ENCODE measurements at regions not wholly inside any gene's neighbourhood (a gene's known extent, or its start where the extent isn't known, plus 50 kb on each side); places are given as distances from the start of the nearest gene placed in this dataset.

DNA sequence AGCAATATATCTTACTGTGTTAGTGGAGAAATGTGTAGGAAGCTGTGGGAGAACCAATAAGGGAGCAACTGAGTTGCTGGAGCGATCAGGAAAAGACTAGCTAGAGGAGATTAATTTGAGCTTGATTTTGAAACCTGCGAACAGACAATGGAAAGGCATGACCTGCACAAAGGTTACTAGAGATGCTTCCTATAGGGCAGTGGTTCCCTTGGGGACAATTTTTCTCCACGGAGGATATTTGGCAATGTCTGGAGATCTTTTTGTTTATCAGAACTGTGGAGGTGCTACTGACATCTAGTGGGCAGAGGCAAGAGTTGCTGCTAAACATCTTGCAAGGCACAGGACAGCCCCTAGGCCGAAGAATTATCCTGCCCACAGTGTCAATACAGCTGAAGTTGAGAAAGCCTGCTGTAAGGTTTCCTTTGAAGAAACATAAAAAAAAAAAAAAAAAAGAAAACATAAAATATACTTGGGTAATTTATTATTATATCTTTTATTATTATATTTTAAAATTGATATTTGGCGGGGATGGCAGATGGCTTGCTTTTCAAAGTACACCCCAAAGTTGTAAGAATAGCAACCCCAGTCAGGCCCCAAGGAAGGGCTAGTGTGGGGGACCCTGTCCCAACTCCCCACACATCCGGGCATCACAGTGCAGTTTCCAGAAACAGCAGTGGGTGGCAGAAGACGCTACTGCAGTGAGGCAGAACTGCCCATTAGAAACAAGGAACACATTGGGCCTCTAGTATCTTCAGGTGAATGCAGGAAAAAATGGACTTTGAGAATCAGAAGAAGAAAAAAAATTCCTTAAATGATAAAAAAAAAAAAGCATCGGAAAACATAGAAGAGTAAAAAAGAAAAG lies 481.6 kb downstream of the SH2D4B start:
- H3K79me2 ChIP-seq (ENCODE audit: insufficient read depth, low read length): no peaks in the 10 kb centered on the region
- no peak overlapping the region for H3K27ac ChIP-seq (ENCODE audit: low read depth, low read length, poor library complexity, severe bottlenecking)
- H3F3A ChIP-seq (ENCODE audit: insufficient read depth, low read length): no peaks in the 10 kb centered on the region
- no peak for TF ChIP-seq EZH2 (IDR thresholded peaks at IDR 0.05; ENCODE audit: borderline replicate concordance, low read length)
- TF ChIP-seq, protein P1, sequence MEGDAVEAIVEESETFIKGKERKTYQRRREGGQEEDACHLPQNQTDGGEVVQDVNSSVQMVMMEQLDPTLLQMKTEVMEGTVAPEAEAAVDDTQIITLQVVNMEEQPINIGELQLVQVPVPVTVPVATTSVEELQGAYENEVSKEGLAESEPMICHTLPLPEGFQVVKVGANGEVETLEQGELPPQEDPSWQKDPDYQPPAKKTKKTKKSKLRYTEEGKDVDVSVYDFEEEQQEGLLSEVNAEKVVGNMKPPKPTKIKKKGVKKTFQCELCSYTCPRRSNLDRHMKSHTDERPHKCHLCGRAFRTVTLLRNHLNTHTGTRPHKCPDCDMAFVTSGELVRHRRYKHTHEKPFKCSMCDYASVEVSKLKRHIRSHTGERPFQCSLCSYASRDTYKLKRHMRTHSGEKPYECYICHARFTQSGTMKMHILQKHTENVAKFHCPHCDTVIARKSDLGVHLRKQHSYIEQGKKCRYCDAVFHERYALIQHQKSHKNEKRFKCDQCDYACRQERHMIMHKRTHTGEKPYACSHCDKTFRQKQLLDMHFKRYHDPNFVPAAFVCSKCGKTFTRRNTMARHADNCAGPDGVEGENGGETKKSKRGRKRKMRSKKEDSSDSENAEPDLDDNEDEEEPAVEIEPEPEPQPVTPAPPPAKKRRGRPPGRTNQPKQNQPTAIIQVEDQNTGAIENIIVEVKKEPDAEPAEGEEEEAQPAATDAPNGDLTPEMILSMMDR (IDR thresholded peaks at IDR 0.05; ENCODE audit: low read length): peak; percentile 66
- no peaks in the 10 kb centered on the region for H3K9me3 ChIP-seq (ENCODE audit: low read length)
- no peaks in the 10 kb centered on the region for H4K20me1 ChIP-seq (ENCODE audit: insufficient read depth, low read length)
- H3K9ac ChIP-seq (ENCODE audit: low read length): no peak overlapping the region
- no peak overlapping the region for H3K4me2 ChIP-seq (ENCODE audit: low read length)
- H3K36me3 ChIP-seq (ENCODE audit: insufficient read depth, low read length): no peaks in the 10 kb centered on the region
- H3K4me1 ChIP-seq (ENCODE audit: insufficient read depth, low read length, severe bottlenecking): no peaks in the 10 kb centered on the region
- H3K4me3 ChIP-seq (ENCODE audit: low read depth, low read length, poor library complexity, severe bottlenecking): no peak overlapping the region
- H2AFZ ChIP-seq (ENCODE audit: low read length): no peak overlapping the region
- no peaks in the 10 kb centered on the region for H3K27me3 ChIP-seq (ENCODE audit: insufficient read depth, low read length)
- no peaks in the 10 kb centered on the region for H3K9me2 ChIP-seq (ENCODE audit: low read depth, low read length)

DNA sequence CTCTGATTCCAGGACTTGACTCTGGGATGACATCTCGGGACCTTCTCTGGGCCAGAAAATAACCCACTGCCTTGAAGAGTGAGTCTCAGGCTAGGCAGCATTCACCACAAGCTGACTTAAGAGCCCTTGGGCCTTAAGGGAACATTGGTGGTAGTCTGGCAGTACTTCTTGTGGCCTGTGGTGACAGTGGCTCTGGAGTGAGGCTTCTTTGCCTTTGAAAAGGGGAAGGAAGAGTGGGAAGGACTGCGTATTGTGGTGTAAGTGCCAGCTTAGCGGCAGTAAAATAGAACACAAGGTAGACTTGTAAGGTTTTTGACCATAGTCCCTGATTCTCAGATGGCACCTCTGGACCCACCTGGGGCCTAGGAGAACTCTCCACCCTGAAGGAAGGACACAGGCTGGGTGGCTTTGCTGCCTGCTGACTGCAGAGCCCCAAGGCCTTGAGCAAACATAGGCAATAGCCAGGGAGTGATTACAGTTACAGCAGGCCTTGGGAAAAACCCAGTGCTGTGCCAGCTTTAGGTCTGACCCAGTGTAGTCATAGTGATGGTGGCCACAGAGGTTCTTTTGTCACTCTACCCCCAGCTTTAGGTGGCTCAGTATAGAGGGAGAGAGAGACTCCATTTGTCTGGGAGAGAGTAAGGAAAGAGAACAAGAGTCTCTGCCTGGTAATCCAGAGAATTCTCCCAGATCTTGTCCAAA lies 483.9 kb downstream of the SH2D4B start:
- no peak overlapping the region for H2AFZ ChIP-seq (ENCODE audit: low read length)
- no peaks in the 10 kb centered on the region for H3K79me2 ChIP-seq (ENCODE audit: insufficient read depth, low read length)
- H3K36me3 ChIP-seq (ENCODE audit: insufficient read depth, low read length): no peaks in the 10 kb centered on the region
- H3K9ac ChIP-seq (ENCODE audit: low read length): no peak overlapping the region
- H3K27me3 ChIP-seq (ENCODE audit: insufficient read depth, low read length): no peaks in the 10 kb centered on the region
- H3K4me2 ChIP-seq (ENCODE audit: low read length): no peak overlapping the region
- no peaks in the 10 kb centered on the region for H3F3A ChIP-seq (ENCODE audit: insufficient read depth, low read length)
- no peak overlapping the region for H3K27ac ChIP-seq (ENCODE audit: low read depth, low read length, poor library complexity, severe bottlenecking)
- H3K9me2 ChIP-seq (ENCODE audit: low read depth, low read length): no peaks in the 10 kb centered on the region
- TF ChIP-seq, protein P1 (IDR thresholded peaks at IDR 0.05; ENCODE audit: low read length): no peak
- no peak for TF ChIP-seq EZH2 (IDR thresholded peaks at IDR 0.05; ENCODE audit: borderline replicate concordance, low read length)
- no peaks in the 10 kb centered on the region for H3K4me1 ChIP-seq (ENCODE audit: insufficient read depth, low read length, severe bottlenecking)
- no peaks in the 10 kb centered on the region for H3K9me3 ChIP-seq (ENCODE audit: low read length)
- no peaks in the 10 kb centered on the region for H4K20me1 ChIP-seq (ENCODE audit: insufficient read depth, low read length)
- H3K4me3 ChIP-seq (ENCODE audit: low read depth, low read length, poor library complexity, severe bottlenecking): no peak overlapping the region

DNA sequence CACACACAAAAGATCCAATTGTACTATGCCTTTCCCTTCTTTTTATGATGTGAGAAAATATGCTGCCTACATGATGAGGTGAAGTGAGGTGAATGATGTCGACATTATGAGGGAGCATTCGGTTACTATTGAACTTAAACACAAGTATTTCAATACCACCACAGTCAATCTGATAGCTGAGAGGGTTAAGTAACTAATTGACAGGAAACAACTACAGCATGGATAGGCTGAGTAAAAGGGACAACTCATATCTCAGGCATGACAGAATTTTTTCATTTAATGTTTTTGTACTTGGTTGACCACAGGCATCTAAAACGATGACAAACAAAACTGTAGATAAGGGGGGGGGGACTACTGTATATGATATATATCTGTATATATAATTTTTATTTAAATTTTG lies 488.9 kb downstream of the SH2D4B start:
- H3K27me3 ChIP-seq (ENCODE audit: insufficient read depth, low read length): no peaks in the 10 kb centered on the region
- no peak overlapping the region for H3K27ac ChIP-seq (ENCODE audit: low read depth, low read length, poor library complexity, severe bottlenecking)
- no peaks in the 10 kb centered on the region for H3K9me3 ChIP-seq (ENCODE audit: low read length)
- H3K36me3 ChIP-seq (ENCODE audit: insufficient read depth, low read length): no peaks in the 10 kb centered on the region
- no peak overlapping the region for H2AFZ ChIP-seq (ENCODE audit: low read length)
- no peaks in the 10 kb centered on the region for H3K4me1 ChIP-seq (ENCODE audit: insufficient read depth, low read length, severe bottlenecking)
- no peak for TF ChIP-seq EZH2 (IDR thresholded peaks at IDR 0.05; ENCODE audit: borderline replicate concordance, low read length)
- TF ChIP-seq, protein P1 (IDR thresholded peaks at IDR 0.05; ENCODE audit: low read length): no peak
- no peaks in the 10 kb centered on the region for H3K9me2 ChIP-seq (ENCODE audit: low read depth, low read length)
- no peaks in the 10 kb centered on the region for H4K20me1 ChIP-seq (ENCODE audit: insufficient read depth, low read length)
- no peaks in the 10 kb centered on the region for H3K79me2 ChIP-seq (ENCODE audit: insufficient read depth, low read length)
- H3K9ac ChIP-seq (ENCODE audit: low read length): no peak overlapping the region
- H3K4me2 ChIP-seq (ENCODE audit: low read length): no peak overlapping the region
- H3F3A ChIP-seq (ENCODE audit: insufficient read depth, low read length): no peaks in the 10 kb centered on the region
- no peak overlapping the region for H3K4me3 ChIP-seq (ENCODE audit: low read depth, low read length, poor library complexity, severe bottlenecking)
